Fibroblast of villous mesenchyme (primary cell): ENCODE measurements at regions not wholly inside any gene's neighbourhood (a gene's known extent, or its start where the extent isn't known, plus 50 kb on each side); places are given as distances from the start of the nearest gene placed in this dataset.

Experiments used
- DNase-seq: peaks from one replicate; pipeline ENCODE4 v3.0.0-alpha.2; 2010; ENCODE audit warnings: low read depth
- H3K4me3 ChIP-seq: 2 replicates; pipeline ENCODE4 v1.5.1; 2011; ENCODE audit warnings: low read depth, mild to moderate bottlenecking, low read length
- TF ChIP-seq, protein P1 (sequence below): IDR thresholded peaks from 2 replicates; pipeline ENCODE4 v1.5.1; 2012; ENCODE audit warnings: low read depth, mild to moderate bottlenecking, low read length; ENCODE audit not compliant: insufficient read depth

DNA sequence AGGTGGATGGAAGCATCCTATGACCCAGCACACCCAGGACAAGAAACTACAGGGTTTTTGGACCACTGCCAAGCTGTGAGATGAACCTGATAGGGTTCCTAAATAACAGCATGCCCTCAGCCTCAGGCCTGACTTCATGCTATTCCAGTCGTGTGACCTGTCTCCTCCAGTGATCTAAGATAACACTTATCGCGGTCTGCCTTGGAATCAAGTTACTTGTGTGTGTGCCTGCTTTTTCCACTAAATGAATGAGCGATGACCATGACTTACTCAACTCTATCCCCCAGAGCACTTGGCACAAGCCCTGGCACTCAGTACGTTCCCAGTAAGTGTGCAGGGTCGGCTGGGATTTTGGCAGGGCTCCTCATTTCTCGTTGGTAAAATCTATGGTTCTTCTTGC is 172.7 kb upstream of the TP63 start:
- H3K4me3 ChIP-seq, result no peak overlapping the region
- peak; percentile 58 for DNase-seq
- TF ChIP-seq, protein P1, sequence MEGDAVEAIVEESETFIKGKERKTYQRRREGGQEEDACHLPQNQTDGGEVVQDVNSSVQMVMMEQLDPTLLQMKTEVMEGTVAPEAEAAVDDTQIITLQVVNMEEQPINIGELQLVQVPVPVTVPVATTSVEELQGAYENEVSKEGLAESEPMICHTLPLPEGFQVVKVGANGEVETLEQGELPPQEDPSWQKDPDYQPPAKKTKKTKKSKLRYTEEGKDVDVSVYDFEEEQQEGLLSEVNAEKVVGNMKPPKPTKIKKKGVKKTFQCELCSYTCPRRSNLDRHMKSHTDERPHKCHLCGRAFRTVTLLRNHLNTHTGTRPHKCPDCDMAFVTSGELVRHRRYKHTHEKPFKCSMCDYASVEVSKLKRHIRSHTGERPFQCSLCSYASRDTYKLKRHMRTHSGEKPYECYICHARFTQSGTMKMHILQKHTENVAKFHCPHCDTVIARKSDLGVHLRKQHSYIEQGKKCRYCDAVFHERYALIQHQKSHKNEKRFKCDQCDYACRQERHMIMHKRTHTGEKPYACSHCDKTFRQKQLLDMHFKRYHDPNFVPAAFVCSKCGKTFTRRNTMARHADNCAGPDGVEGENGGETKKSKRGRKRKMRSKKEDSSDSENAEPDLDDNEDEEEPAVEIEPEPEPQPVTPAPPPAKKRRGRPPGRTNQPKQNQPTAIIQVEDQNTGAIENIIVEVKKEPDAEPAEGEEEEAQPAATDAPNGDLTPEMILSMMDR, result no peak

DNA sequence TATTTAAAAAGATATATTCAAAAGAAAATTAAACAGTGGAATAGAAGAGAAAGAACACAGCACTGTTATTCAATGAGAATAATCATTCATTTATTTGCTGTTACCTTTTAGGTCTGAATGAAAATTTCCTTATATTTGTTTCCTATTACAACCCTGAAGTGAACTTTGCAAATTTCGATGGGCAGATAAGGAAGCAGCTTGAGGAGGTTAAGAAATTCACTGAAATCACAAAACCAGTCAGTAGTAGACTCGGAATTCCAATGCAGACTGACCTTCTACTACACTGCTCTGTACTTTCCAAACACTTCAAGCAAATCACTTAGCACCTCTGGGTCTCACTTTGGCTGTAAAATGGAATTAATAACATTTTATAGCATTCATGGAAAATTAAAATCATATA is 172.0 kb upstream of the TP63 start:
- DNase-seq, result no peak
- TF ChIP-seq, protein P1, result no peak
- no peak overlapping the region for H3K4me3 ChIP-seq

DNA sequence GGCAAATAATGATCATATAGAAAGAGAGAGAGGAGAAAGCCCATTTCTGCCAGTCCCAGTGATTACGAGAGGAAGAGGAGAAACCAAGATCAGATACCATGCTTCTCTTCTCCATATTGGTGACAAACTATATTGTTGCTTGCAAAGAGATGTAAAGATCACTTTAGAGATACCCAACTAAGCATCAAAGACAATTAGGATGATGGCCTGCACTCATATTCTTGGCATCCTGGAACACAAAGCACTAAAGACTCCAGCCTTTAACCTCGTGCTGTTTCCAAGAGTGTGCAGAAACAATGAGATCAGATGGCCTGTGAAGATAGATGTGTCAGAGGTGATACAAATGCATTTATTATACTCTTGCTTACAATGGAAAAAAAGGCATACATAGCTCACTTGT is 170.7 kb upstream of the TP63 start:
- TF ChIP-seq, protein P1, result no peak
- no peak for DNase-seq
- H3K4me3 ChIP-seq, result no peak overlapping the region

DNA sequence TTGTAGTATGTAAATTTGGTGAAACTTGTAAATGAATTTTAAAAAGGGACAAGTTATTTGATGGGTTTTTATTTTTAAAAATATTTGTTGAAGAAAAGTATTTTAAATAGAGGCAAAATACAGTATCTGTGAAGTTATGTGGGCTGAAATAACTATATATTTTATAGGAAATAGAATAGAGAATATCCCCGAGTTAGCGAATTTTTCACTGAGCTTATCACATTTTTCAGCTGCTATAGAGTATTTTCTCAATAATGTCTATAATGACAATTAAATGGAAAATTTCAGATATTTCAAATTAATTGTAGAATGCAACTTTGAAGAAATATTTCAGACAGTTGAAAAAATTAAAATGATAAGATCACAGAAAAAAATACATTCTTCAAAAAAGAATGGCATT is 166.4 kb upstream of the TP63 start:
- no peak overlapping the region for H3K4me3 ChIP-seq
- no peak for DNase-seq
- TF ChIP-seq, protein P1, result no peak

DNA sequence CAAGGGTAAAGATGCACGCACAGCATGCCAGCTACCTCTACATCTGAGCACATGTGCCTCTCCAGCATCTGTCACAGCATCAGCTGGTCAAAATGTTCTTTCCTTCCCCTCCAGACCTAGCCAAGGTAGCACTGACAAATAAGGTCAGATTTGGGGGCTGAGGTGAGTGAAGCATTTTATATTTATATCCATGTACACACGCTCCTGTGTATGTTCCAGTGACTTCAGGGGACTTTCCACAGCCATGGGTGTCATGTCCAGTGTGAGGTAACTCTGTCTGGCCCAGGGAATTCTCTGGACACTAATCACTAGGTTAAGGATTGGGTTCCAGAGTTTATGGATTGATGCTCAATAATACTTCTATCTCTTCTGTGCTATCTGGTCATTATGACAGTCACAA is 165.2 kb upstream of the TP63 start:
- H3K4me3 ChIP-seq, result no peak overlapping the region
- DNase-seq, result no peak
- TF ChIP-seq, protein P1, result no peak

DNA sequence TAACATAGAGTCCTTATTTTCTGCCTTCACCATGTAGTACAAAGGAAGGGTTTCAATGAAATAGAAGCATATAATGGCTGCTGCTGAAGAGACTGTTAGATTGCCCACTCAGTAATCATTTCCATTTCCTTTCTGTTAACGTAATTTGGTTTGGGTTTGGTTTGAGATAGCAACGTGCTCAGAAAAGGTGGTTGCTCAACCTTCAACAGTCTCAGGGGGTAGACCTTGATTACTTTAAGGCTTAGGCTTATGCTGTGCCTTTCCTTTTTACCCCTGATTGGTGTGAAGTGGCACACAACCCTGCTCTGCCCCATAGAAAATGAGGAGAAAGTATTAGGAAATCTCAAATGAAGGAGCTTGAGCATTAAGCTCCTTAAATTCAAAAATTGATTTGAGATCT is 163.7 kb upstream of the TP63 start:
- H3K4me3 ChIP-seq, result no peak overlapping the region
- TF ChIP-seq, protein P1, result no peak

DNA sequence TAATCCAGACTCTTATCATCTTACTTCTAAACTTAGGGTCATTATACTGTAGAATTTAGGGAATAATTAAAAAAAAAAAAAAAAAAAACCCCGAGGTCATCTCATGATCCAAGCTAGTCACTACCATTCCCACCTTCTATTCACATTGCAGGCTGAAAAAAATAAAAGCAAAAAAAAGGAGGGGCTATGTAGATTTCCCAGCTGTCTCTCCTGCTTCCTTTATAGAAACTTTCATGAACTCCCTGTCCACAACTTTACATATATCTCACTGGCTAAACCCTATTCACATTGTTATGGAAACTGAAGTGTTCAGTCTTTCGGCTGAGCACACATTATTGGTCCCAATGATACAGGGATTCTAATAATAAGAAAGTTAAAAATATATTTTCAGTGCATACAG is 156.2 kb upstream of the TP63 start:
- H3K4me3 ChIP-seq, result no peak overlapping the region
- DNase-seq, result no peak
- TF ChIP-seq, protein P1, result no peak

More for the DNA sequence above, 163.7 kb upstream of the TP63 start:
- no peak for DNase-seq
